ENCODE measurements at regions not wholly inside any gene's neighbourhood (a gene's known extent, or its start where the extent isn't known, plus 50 kb on each side); places are given as distances from the start of the nearest gene placed in this dataset.

- no peaks in the 10 kb centered on the region for H3K4me1 ChIP-seq (ENCODE audit: control insufficient read depth in 1 of 2, insufficient read depth in 2 of 2, low read length in 2 of 2)
- Mint-ChIP-seq H3K4me3 (no peak overlapping the region), H3K36me3 (no peaks in the 10 kb centered on the region), H3K27ac (no peak overlapping the region), H3K27me3 (ENCODE audit: low read depth in 3 of 3) (peaks cover 0 to 3% (median 2%) of the 10 kb centered on the region in 3 donors), H3K4me1 (no peaks in the 10 kb centered on the region), H3K9me3 (peaks cover 2 to 7% (median 5%) of the 10 kb centered on the region in 7 donors)
- intact Hi-C loops (cut with micrococcal nuclease): no loop called here
- H3K36me3 ChIP-seq (replicated peaks in 1 of 2; ENCODE audit: control insufficient read depth in 1 of 2, insufficient read depth in 2 of 2, low read length in 2 of 2): no peaks in the 10 kb centered on the region
- no peak for TF ChIP-seq CTCF (IDR thresholded peaks at IDR 0.05)
- H3K9ac ChIP-seq (ENCODE audit: insufficient read depth, low read length, poor library complexity, severe bottlenecking): no peak overlapping the region
- no peak overlapping the region for H3K27ac ChIP-seq (ENCODE audit: low read depth in 1 of 2, low read length in 2 of 2)
- no peak overlapping the region for H3K4me2 ChIP-seq (replicated peaks; ENCODE audit: extremely low read depth, low read length, poor library complexity, severe bottlenecking)
- no peaks in the 10 kb centered on the region for H4K20me1 ChIP-seq (ENCODE audit: insufficient read depth, low read length)
- H2AFZ ChIP-seq (ENCODE audit: insufficient read depth, low read depth, low read length, poor library complexity, severe bottlenecking): no peak overlapping the region
- 88% methylated on average over 1 of the region's 4 CpGs for WGBS (ENCODE audit: insufficient coverage)
- H3K79me2 ChIP-seq (ENCODE audit: insufficient read depth, low read length): no peaks in the 10 kb centered on the region
- H3K27me3 ChIP-seq (ENCODE audit: control insufficient read depth in 2 of 2, insufficient read depth in 2 of 2, low read length in 2 of 2): no peaks in the 10 kb centered on the region
- no peak overlapping the region for H3K4me3 ChIP-seq (replicated peaks in 1 of 3; ENCODE audit: low read depth in 2 of 3, low read length in 3 of 3)
- DNase-seq: no peak
- peaks cover 0 to 8% of the 10 kb centered on the region in 2 donors for H3K9me3 ChIP-seq (replicated peaks in 1 of 2; ENCODE audit: control insufficient read depth in 1 of 2, insufficient read depth in 1 of 2, low read length in 2 of 2)
These were observed 321.8 kb downstream of the BMP4 start for GRCh38 chr14:53634793-53635192.

DNA sequence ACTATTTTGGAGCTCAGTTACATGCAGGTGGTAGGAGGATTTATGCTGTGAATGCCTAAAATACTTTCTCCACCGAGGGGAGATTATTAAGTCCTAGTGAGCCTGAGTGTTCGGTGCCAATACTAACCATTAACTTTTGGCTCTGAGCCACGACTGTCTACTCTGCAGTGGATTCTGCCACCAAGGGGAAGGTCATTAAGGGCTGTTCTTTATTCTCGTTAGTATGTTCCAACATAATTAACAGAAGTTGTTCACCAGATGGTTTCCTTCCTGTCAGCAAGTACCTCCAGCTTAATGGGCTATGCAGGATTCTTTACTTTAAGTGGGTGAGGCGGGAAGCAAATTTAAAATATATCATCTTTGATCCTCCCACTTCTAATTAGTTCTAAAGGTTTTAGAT lies 326.3 kb downstream of the BMP4 start:
- no peaks in the 10 kb centered on the region for H3K36me3 Mint-ChIP-seq
- intact Hi-C loops (cut with micrococcal nuclease): no loop called here

More for the DNA sequence above, 326.3 kb downstream of the BMP4 start:
- no peaks in the 10 kb centered on the region for H4K20me1 ChIP-seq (ENCODE audit: insufficient read depth, low read length)
- no peaks in the 10 kb centered on the region for H3K27me3 ChIP-seq (ENCODE audit: control insufficient read depth in 2 of 2, insufficient read depth in 2 of 2, low read length in 2 of 2)
- Mint-ChIP-seq H3K4me3 (no peak overlapping the region), H3K27me3 (ENCODE audit: low read depth in 3 of 3) (peaks cover 0 to 2% (median 0%) of the 10 kb centered on the region in 3 donors), H3K9me3 (peaks cover 0 to 11% (median 4%) of the 10 kb centered on the region in 7 donors), H3K4me1 (no peaks in the 10 kb centered on the region), H3K27ac (no peak overlapping the region)
- H3K9ac ChIP-seq (ENCODE audit: insufficient read depth, low read length, poor library complexity, severe bottlenecking): no peak overlapping the region
- H3K4me1 ChIP-seq (ENCODE audit: control insufficient read depth in 1 of 2, insufficient read depth in 2 of 2, low read length in 2 of 2): no peaks in the 10 kb centered on the region
- H3K9me3 ChIP-seq (replicated peaks in 1 of 2; ENCODE audit: control insufficient read depth in 1 of 2, insufficient read depth in 1 of 2, low read length in 2 of 2): no peaks in the 10 kb centered on the region
- no peaks in the 10 kb centered on the region for H3K79me2 ChIP-seq (ENCODE audit: insufficient read depth, low read length)
- no CpG with 5 or more reads among the region's 5 CpGs for WGBS (ENCODE audit: insufficient coverage)
- H3K4me3 ChIP-seq (replicated peaks in 1 of 3; ENCODE audit: low read depth in 2 of 3, low read length in 3 of 3): no peak overlapping the region
- no peak for DNase-seq
- no peak for TF ChIP-seq CTCF (IDR thresholded peaks at IDR 0.05)
- no peak overlapping the region for H3K4me2 ChIP-seq (replicated peaks; ENCODE audit: extremely low read depth, low read length, poor library complexity, severe bottlenecking)
- no peak overlapping the region for H3K27ac ChIP-seq (ENCODE audit: low read depth in 1 of 2, low read length in 2 of 2)
- H2AFZ ChIP-seq (ENCODE audit: insufficient read depth, low read depth, low read length, poor library complexity, severe bottlenecking): no peak overlapping the region
- H3K36me3 ChIP-seq (replicated peaks in 1 of 2; ENCODE audit: control insufficient read depth in 1 of 2, insufficient read depth in 2 of 2, low read length in 2 of 2): no peaks in the 10 kb centered on the region

All from CD14-positive monocyte (primary cell).